GM19351 (cell line): ENCODE measurements at regions not wholly inside any gene's neighbourhood (a gene's known extent, or its start where the extent isn't known, plus 50 kb on each side); places are given as distances from the start of the nearest gene placed in this dataset.

Experiments
- ATAC-seq: cut with Tn5 transposase; IDR thresholded peaks from one replicate; pipeline ENCODE4 v1.9.1; 2021; ENCODE audit warnings: mild to moderate bottlenecking, moderate library complexity; ENCODE audit not compliant: unreplicated experiment

DNA sequence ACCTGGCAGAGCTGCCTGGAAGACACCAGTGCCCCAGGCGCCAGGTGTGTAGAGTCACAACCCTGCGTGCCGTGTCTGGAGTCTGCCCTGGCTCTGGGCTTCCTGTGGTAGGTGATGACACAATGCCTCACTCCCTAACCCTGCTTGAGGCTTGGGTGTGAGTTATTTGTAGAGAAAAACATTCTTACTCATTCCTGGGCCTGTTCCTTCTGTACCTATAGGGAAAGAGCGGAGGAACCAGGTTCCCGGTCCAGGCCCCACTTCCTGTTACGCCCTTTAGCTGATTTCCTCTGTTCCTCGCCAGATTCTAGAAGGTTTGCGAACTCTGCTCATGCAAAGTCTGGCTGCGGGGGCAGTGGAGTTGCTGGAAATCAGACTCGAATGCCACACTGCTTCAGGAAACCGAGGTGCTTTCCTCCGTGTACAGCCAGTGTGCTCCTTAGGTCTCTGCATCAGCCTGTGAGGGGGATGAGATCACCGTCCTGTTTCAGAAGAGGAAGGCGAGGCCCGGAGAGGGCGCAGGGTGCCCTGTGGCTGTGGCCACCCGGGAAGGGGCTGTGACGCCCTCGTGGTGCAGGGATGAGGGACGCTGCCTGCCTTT, 67.1 kb upstream of the DUSP22 start:
- no peak for ATAC-seq

DNA sequence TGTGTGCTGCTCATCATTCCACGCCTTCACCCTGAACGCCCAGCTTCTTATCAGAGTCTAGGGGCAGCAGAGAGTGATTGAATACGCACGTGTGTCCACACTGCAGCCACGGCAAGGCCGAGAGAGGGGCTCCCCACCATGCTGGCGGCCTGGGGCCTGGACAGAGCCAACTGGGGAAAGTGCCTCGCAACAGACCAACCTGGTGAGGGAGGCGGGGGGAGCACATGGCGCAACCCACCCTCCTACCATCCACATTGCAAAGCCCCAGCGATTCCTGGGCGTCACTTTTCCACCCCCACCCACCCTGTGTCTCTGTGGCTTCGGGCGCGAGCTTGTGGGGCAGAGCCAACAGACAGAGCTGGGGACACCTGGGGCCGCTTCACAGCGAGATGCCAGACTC, 66.4 kb upstream of the DUSP22 start:
- ATAC-seq, result no peak

- no peak for ATAC-seq
These were observed 65.7 kb upstream of the DUSP22 start for GRCh38 chr6:226516-227073.

- ATAC-seq, result peak; percentile 26
These were observed 65.1 kb upstream of the DUSP22 start for GRCh38 chr6:227074-227782.

GRCh38 chr6:227812-228338, 64.4 kb upstream of the DUSP22 start:
- ATAC-seq, result no peak

DNA sequence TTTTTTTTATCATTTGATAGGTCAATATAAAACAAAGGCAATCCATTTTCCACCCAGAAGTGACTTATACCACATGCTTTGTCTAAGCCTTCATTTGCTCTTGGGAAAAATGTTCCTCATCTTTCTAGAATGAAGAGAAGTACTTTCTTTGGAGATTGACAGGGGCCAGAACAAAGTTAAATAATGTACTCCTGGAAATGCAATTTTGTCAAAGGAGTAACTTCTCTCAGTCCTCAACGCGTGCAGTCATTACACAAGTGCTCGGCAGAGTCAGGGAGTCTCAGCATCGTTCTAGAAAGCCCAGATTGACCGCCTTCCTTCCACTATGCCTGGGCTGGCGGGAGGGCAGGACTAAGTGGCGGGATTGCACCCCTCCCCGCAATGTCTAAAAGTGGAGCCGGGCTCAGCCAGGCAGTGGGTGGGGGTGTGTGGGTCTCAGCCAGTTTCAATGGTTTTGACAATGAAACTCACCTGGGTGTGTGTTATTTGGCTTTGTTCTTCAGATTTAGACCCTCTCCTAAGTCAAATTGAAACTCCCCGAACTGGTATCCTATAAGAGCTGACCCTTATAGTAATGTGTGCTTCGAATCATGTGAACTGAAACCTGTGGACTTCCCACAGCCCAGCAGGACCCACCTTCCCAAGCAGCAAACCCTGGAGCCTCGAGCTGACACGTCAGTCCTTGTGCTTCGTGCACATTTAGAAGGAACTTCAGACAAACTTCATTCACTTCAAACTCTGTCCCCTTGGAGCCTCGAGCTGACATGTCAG, 63.2 kb upstream of the DUSP22 start:
- peak; percentile 38 for ATAC-seq

- no peak for ATAC-seq
These were observed 60.5 kb upstream of the DUSP22 start for GRCh38 chr6:231779-232178.

GRCh38 chr6:232982-233640, 59.2 kb upstream of the DUSP22 start:
- ATAC-seq, result no peak

DNA sequence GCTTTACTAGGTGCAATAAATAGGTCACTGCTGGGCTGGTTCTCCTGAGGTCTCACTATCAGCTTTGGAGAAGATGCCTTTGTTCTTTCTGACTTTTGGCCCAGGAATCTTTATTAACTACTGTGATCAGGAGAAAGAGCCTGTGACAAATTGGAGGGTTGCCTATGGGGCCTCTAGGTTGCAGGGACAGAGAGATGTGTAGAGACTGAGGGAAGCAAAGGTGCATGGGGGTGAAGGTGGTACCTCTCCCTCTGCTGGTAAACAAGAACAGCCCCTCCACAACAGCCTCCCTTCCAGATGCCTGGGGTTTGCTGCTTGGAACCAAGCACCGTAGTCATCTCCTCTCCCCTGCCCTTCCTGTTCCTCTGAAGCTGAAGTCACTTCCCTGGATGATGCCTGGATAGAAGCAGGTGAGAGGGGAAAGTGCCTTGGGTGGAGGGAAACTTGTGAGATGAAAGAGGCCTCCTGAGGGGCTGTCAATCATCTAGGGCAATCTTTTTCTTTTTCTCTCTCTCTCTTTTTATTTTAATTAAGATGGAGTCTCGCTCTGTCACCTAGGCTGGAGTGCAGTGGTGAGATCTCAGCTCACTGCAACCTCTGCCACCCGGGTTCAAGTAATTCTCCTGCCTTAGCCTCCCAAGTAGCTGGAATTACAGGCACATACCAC, 57.4 kb upstream of the DUSP22 start:
- no peak for ATAC-seq

DNA sequence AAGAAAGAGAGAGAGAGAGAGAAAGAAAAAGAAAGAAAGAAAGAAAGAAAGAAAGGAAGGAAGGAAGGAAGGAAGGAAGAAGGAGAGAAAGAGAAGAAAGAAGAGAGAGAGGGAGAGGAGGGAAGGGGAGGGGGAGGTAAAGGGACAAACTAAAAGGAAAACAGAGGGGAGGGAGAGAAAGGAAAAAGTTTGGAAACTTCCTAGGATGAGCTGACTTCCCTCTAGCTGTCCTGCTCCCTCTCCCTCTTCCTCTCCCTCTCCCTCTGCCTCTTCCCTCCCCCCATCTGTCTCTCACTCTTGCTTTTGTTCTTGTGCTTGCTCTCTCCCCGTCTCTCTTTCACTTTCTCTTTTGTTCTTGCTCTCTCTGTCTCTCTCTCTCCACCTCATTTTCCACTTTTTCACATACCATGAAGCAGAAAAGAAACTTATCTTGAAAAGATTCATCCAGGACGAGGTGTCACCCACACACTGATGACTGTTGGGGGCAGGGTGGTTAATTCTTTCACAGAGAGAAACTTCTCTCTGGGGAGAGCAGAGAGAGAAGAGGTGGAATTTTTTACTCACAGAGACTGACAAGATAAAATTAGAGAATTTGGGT, 56.4 kb upstream of the DUSP22 start:
- ATAC-seq, result peak; percentile 60

DNA sequence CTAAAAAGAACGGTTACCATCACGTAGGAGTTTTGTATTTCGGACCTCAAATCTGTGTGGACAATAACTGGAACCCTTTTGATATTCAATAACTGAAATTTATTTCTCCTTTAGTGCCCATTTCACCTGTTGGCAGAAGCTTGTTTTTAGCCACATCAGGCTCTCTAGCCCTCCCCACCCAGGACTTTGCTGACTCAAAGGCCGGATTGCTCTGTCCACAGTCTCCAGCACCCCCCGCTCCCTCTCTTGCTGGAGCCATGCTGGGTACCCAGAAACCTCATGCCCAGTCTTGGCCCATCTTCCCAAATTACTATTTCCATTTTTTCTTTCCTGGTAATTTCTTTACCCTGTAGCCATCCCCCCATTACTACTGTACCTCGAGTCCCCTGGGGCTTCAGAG, 55.8 kb upstream of the DUSP22 start:
- ATAC-seq, result no peak

DNA sequence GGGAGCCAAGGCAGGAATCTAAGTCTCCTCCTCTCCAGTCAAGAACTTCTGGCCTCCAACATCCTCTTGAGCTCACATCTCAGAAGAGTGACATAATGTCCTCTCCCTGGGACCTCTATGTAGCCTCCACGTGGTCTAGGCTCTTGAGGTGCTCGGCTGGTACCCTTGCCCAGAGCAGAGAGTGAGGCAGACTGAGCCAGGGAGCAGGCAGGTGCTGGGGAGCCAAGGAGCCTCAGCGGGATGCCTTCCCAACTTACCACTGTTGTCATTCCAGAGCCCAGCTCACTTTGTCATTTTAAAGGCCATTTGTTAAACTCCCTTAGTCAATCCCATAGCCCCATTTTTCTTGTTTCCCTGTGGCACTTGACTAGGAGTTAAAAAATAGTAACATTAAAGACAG, 52.1 kb upstream of the DUSP22 start:
- ATAC-seq, result no peak

DNA sequence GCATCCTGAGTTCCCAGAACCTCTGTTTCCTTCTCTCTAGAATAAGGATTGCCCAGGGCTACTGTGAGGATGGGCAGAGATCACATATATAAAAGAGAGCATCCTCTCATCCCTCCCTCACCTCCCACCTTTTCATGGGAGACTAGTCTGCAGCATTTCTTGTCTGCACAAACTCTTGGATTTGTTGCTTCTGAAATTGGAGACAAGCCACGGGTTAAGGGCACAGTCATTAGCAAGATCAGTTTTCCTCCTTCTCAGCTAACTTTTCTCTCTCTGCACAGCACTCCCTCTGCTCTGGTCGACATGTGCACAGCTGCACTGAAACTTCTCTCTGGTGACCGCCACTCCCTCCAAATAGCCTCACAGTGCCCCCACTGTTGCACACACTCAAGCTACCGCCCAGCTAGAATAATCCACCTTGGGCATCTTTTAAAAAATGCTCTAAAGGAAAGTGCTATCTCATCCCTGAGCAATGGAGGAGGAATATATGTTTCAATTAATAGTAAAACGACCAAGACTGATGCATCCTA, 50.9 kb upstream of the DUSP22 start:
- no peak for ATAC-seq
